H9 (cell line): ENCODE measurements at regions not wholly inside any gene's neighbourhood (a gene's known extent, or its start where the extent isn't known, plus 50 kb on each side); places are given as distances from the start of the nearest gene placed in this dataset.

Experiments
- DNase-seq: peaks from one replicate; pipeline ENCODE4 v3.0.0-alpha.2; 2017
- H2AFZ ChIP-seq: one replicate; pipeline ENCODE4 v1.6.1; 2013; ENCODE audit warnings: mild to moderate bottlenecking, low read length, control low read depth, moderate library complexity
- H2AK5ac ChIP-seq: 2 replicates; pipeline ENCODE4 v1.6.1; 2013; ENCODE audit warnings: low read length, control low read depth, mixed read lengths; ENCODE audit not compliant: insufficient read length
- H2BK120ac ChIP-seq: one replicate; pipeline ENCODE4 v1.6.1; 2013; ENCODE audit warnings: low read depth, mild to moderate bottlenecking, low read length, control low read depth, inconsistent platforms; ENCODE audit not compliant: poor library complexity, severe bottlenecking
- H2BK12ac ChIP-seq: 2 replicates; pipeline ENCODE4 v1.6.1; 2013; ENCODE audit warnings: low read length, control low read depth, mixed read lengths, low read depth; ENCODE audit not compliant: insufficient read length
- H2BK15ac ChIP-seq: 2 replicates; pipeline ENCODE4 v1.6.1; 2013; ENCODE audit warnings: low read depth, low read length, control low read depth
- H2BK20ac ChIP-seq: one replicate; pipeline ENCODE4 v1.6.1; 2013; ENCODE audit warnings: low read depth, mild to moderate bottlenecking, low read length, control low read depth, inconsistent platforms; ENCODE audit not compliant: poor library complexity, severe bottlenecking
- H2BK5ac ChIP-seq: 2 replicates; pipeline ENCODE4 v1.6.1; 2013; ENCODE audit warnings: low read length, control low read depth, mixed read lengths; ENCODE audit not compliant: insufficient read length
- H3K14ac ChIP-seq: 2 replicates; pipeline ENCODE4 v1.6.1; 2013; ENCODE audit warnings: low read length, control low read depth; ENCODE audit not compliant: insufficient read depth
- H3K18ac ChIP-seq: 2 replicates; pipeline ENCODE4 v1.6.1; 2013; ENCODE audit warnings: low read depth, mild to moderate bottlenecking, mixed read lengths, low read length, control low read depth; ENCODE audit not compliant: insufficient read length
- H3K23ac ChIP-seq: 2 replicates; pipeline ENCODE4 v1.6.1; 2013; ENCODE audit warnings: low read length, control low read depth, mixed read lengths, low read depth; ENCODE audit not compliant: insufficient read length
- H3K23me2 ChIP-seq: 2 replicates; pipeline ENCODE4 v1.6.1; 2013; ENCODE audit warnings: low read depth, mild to moderate bottlenecking, mixed read lengths, low read length, control low read depth; ENCODE audit not compliant: insufficient read length, poor library complexity, severe bottlenecking
- H3K27ac ChIP-seq: 2 replicates; pipeline ENCODE4 v1.5.1; 2013; ENCODE audit warnings: low read length, control low read depth, mixed read lengths, low read depth; ENCODE audit not compliant: insufficient read length
- H3K27me3 ChIP-seq: 2 replicates; pipeline ENCODE4 v1.6.1; 2013; ENCODE audit warnings: low read length, control low read depth, inconsistent platforms; ENCODE audit not compliant: insufficient read depth
- H3K4ac ChIP-seq: 2 replicates; pipeline ENCODE4 v1.6.1; 2013; ENCODE audit warnings: low read depth, mild to moderate bottlenecking, control low read depth, inconsistent platforms, low read length, moderate library complexity
- H3K4me1 ChIP-seq: 2 replicates; pipeline ENCODE4 v1.6.1; 2013; ENCODE audit warnings: low read length, control low read depth, inconsistent platforms; ENCODE audit not compliant: insufficient read depth
- H3K4me2 ChIP-seq: 2 replicates; pipeline ENCODE4 v1.6.1; 2013; ENCODE audit warnings: low read length, control low read depth, mixed read lengths; ENCODE audit not compliant: insufficient read length, insufficient read depth
- H3K56ac ChIP-seq: 2 replicates; pipeline ENCODE4 v1.6.1; 2013; ENCODE audit warnings: low read depth, mild to moderate bottlenecking, mixed read lengths, low read length, control low read depth; ENCODE audit not compliant: insufficient read length
- H3K79me1 ChIP-seq: 2 replicates; pipeline ENCODE4 v1.6.1; 2013; ENCODE audit warnings: low read depth, mild to moderate bottlenecking, moderate library complexity, low read length, control low read depth, inconsistent platforms; ENCODE audit not compliant: insufficient read depth, poor library complexity, severe bottlenecking
- H3K79me2 ChIP-seq: 2 replicates; pipeline ENCODE4 v1.6.1; 2013; ENCODE audit warnings: low read length, control low read depth, inconsistent platforms; ENCODE audit not compliant: insufficient read depth
- H3K9ac ChIP-seq: 2 replicates; pipeline ENCODE4 v1.6.1; 2013; ENCODE audit warnings: low read length, control low read depth, mixed read lengths; ENCODE audit not compliant: insufficient read length; ENCODE audit errors: extremely low read depth
- H3K9me3 ChIP-seq: one replicate; pipeline ENCODE4 v1.6.1; 2013; ENCODE audit warnings: low read depth, low read length, inconsistent platforms; ENCODE audit not compliant: control insufficient read depth
- H3T11ph ChIP-seq: one replicate; pipeline ENCODE4 v1.6.1; 2013; ENCODE audit warnings: mild to moderate bottlenecking, low read length, control low read depth, inconsistent platforms
- H4K20me1 ChIP-seq: one replicate; pipeline ENCODE4 v1.6.1; 2013; ENCODE audit not compliant: control insufficient read depth, insufficient read length, insufficient read depth
- H4K5ac ChIP-seq: 2 replicates; pipeline ENCODE4 v1.6.1; 2013; ENCODE audit warnings: low read depth, mild to moderate bottlenecking, mixed read lengths, low read length, control low read depth; ENCODE audit not compliant: insufficient read length
- H4K8ac ChIP-seq: replicated peaks from 2 replicates; pipeline ENCODE4 v1.6.1; 2013; ENCODE audit warnings: low read length, control low read depth, mixed read lengths, low read depth; ENCODE audit not compliant: insufficient read length
- H4K91ac ChIP-seq: 2 replicates; pipeline ENCODE4 v1.6.1; 2013; ENCODE audit warnings: low read depth, mild to moderate bottlenecking, moderate library complexity, mixed read lengths, low read length, control low read depth; ENCODE audit not compliant: insufficient read length
- H3K27ac Mint-ChIP-seq, 3 experiments: 2 replicates in 2 of 3; 3 replicates in 1 of 3; pipeline ENCODE4 v1.8.0; 2020 to 2021; ENCODE audit warnings: mixed read lengths in 3 of 3, mild to moderate bottlenecking in 1 of 3, moderate library complexity in 1 of 3
- H3K27me3 Mint-ChIP-seq: 2 replicates; pipeline ENCODE4 v1.8.0; 2021; ENCODE audit warnings: low read depth, mild to moderate bottlenecking, moderate library complexity, mixed read lengths
- H3K36me3 Mint-ChIP-seq, 3 experiments: 2 replicates in 2 of 3; 3 replicates in 1 of 3; pipeline ENCODE4 v1.8.0; 2020 to 2021; ENCODE audit warnings: low read depth in 3 of 3, mixed read lengths in 3 of 3; ENCODE audit not compliant: insufficient read depth in 1 of 3
- H3K4me1 Mint-ChIP-seq, 2 experiments: 2 replicates each; pipeline ENCODE4 v1.8.0; 2020; ENCODE audit warnings: mixed read lengths in 2 of 2
- H3K4me3 Mint-ChIP-seq, 2 experiments: 2 replicates in 1 of 2; 3 replicates in 1 of 2; pipeline ENCODE4 v1.8.0; 2020 to 2021; ENCODE audit warnings: mild to moderate bottlenecking in 2 of 2, mixed read lengths in 2 of 2, moderate library complexity in 1 of 2
- H3K9me3 Mint-ChIP-seq, 2 experiments: 2 replicates in 1 of 2; 3 replicates in 1 of 2; pipeline ENCODE4 v1.8.0; 2020; ENCODE audit warnings: mild to moderate bottlenecking in 2 of 2, mixed read lengths in 2 of 2, moderate library complexity in 1 of 2
- WGBS: extraction: QIAGEN DNeasy Blood & Tissue Kit; methylation state at CpG from one replicate; pipeline ENCODE4 v1.1.7; 2013; ENCODE audit warnings: missing lambda C conversion rate, low lambda C conversion rate, mixed read lengths; ENCODE audit not compliant: insufficient read length; ENCODE audit errors: extremely low coverage; 5-methylcytosine and 5-hydroxymethylcytosine counted together
- TF ChIP-seq, protein P1 (sequence below): fragments of 200-600 bp; sonication (generic); conservative IDR thresholded peaks from 3 replicates; pipeline ENCODE4 v1.8.0; 2021; ENCODE audit warnings: antibody characterized with exemption, mild to moderate bottlenecking

DNA sequence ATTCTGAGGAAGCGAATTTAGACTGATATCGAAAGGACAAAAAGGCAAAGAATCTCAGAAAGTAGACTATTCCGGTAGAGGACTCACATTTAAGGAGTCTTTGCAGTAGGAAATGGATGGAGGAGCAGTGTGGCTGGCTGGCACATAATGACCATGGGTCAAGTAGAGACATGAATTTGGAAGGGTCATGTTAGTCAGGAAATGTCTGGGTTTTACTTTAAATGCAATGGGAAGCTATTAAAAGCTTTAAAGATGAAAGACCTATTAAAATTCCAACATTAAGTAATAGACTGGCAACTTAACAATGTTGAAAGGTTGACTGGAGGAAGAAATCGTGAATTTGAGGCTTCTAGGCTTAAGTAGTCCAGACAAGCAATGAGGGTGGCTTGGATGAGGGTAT lies 90.0 kb upstream of the SEMA3C start:
- H3K27ac Mint-ChIP-seq, result no peak overlapping the region; a peak in 1 of 7 replicates
- TF ChIP-seq, protein P1, sequence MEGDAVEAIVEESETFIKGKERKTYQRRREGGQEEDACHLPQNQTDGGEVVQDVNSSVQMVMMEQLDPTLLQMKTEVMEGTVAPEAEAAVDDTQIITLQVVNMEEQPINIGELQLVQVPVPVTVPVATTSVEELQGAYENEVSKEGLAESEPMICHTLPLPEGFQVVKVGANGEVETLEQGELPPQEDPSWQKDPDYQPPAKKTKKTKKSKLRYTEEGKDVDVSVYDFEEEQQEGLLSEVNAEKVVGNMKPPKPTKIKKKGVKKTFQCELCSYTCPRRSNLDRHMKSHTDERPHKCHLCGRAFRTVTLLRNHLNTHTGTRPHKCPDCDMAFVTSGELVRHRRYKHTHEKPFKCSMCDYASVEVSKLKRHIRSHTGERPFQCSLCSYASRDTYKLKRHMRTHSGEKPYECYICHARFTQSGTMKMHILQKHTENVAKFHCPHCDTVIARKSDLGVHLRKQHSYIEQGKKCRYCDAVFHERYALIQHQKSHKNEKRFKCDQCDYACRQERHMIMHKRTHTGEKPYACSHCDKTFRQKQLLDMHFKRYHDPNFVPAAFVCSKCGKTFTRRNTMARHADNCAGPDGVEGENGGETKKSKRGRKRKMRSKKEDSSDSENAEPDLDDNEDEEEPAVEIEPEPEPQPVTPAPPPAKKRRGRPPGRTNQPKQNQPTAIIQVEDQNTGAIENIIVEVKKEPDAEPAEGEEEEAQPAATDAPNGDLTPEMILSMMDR, result no peak
- no peak overlapping the region for H2BK20ac ChIP-seq

More for the DNA sequence above, 90.0 kb upstream of the SEMA3C start:
- H3K4me3 Mint-ChIP-seq, result no peak overlapping the region
- no peak overlapping the region for H3K14ac ChIP-seq
- no peak overlapping the region for H4K8ac ChIP-seq
- H3K79me2 ChIP-seq, result no peaks in the 10 kb centered on the region
- WGBS, result no CpG with 5 or more reads among the region's 4 CpGs
- H3K27me3 ChIP-seq, result no peaks in the 10 kb centered on the region
- H3K9me3 ChIP-seq, result no peaks in the 10 kb centered on the region
- H3K79me1 ChIP-seq, result no peaks in the 10 kb centered on the region
- H3K4ac ChIP-seq, result no peak overlapping the region
- H2BK15ac ChIP-seq, result no peak overlapping the region
- no peak overlapping the region for H2BK5ac ChIP-seq
- no peak overlapping the region for H4K91ac ChIP-seq
- H3K27ac ChIP-seq, result no peak overlapping the region
- H3K9me3 Mint-ChIP-seq, result peaks cover 4 to 10% of the 10 kb centered on the region in 2 experiments; a peak in 3 of 5 replicates
- H2BK12ac ChIP-seq, result no peak overlapping the region
- H3K36me3 Mint-ChIP-seq, result peaks cover 0 to 18% (median 0%) of the 10 kb centered on the region in 3 experiments; a peak in 6 of 7 replicates
- no peak overlapping the region for H3K18ac ChIP-seq
- no peak overlapping the region for H2BK120ac ChIP-seq
- no peak overlapping the region for H3K56ac ChIP-seq
- H2AK5ac ChIP-seq, result no peak overlapping the region
- H2AFZ ChIP-seq, result no peak overlapping the region
- no peaks in the 10 kb centered on the region for H3K23me2 ChIP-seq
- H4K5ac ChIP-seq, result no peak overlapping the region
- no peak overlapping the region for H3T11ph ChIP-seq
- DNase-seq, result no peak
- H3K23ac ChIP-seq, result no peak overlapping the region
- H3K4me1 ChIP-seq, result no peaks in the 10 kb centered on the region
- H3K9ac ChIP-seq, result no peak overlapping the region
- no peaks in the 10 kb centered on the region for H4K20me1 ChIP-seq
- H3K27me3 Mint-ChIP-seq, result no peaks in the 10 kb centered on the region
- H3K4me2 ChIP-seq, result no peak overlapping the region
- peaks cover 5 to 8% of the 10 kb centered on the region in 2 experiments for H3K4me1 Mint-ChIP-seq
